GM21723 (cell line): ENCODE measurements at regions not wholly inside any gene's neighbourhood (a gene's known extent, or its start where the extent isn't known, plus 50 kb on each side); places are given as distances from the start of the nearest gene placed in this dataset.

Source experiments
- ATAC-seq: cut with Tn5 transposase; IDR thresholded peaks from one replicate; pipeline ENCODE4 v1.9.1; 2021; ENCODE audit warnings: mild to moderate bottlenecking, moderate library complexity; ENCODE audit not compliant: unreplicated experiment

DNA sequence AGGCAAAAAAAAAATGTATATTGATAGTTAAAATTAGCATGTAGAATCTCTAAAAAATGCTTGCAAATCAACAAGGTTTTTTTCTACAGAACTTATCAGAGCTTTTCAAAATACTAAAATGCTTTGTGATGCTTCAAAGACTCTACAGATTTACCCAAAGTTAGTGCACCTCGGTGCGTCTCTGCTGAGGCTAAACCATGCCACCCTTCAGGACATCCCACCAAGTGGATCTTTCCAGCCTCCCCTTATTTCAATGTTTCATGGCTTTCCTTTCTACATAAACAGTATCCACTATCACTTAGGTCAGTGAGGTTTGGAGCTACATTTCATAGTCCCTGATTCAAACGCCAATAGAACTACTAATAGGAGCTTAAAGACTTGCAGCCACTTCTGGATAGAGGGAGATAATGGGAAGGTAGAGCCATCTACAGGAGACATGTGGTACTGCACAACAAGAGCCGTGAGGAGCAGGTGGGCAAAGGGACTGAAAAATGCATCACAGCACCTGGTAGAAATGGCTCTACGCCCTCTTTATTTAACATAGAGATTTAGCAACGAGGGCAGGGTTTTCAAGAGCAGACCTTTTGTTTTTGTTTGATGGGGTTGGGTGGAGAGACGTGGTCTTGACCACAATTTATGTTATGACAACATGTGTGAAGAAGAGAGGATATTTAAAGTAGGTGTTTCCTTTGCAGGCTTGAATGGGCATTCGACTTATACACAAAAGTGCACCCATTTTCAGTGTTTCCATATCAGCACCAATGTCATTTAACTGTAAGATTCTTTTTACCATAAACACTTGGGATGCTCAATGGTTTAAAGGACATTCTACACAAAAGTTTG, 56.1 kb upstream of the SLC35G4 start:
- ATAC-seq, result peak; percentile 66

DNA sequence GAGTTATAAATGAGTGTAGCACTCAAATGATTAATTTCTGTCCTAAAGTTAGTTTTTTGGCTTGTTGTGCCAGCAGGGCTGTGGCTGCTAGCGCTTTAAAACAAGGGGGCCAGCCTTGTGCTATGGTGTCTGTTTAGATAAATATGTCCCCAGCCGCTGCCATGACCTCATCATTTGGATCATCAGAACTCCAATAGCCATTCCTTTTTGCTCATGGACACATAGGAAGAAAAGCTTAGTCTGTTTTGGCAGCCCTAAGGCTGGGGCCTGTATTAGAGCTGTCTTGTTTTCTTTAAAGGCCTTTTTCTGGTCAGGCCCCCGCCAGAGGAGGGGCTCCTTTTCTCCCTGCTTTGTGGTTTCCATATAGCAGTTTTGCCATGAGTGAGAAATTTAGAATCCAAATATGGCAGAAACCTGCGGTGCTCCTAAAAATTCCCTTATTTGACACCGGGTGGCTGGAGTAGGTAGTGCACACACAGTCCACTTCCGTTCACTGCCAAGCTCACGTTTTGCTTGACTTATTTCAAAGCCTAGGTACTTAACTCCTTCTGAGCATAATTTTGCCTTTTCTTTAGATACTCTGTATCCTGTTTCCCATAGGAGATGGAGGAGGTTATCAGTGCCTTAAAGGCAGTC, 60.4 kb upstream of the SLC35G4 start:
- no peak for ATAC-seq

DNA sequence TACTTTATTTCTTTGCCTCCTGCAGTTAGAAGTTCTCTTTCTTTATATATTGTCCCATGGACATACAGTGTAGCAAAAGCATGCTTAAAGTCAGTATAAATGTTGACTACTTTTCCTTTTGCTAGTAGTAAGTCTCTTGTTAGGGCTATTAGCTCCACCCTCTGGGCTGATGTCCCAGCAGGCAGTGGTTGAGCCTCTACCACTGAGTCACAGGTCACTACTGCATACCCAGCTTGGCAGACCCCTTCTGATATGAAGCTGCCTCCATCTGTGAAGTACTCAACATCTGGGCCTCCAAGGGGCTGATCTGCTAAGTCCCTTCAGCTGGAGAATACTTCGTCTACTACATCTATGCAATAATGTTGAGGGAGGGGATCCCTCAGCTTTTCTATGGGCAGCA, 61.0 kb upstream of the SLC35G4 start:
- no peak for ATAC-seq

DNA sequence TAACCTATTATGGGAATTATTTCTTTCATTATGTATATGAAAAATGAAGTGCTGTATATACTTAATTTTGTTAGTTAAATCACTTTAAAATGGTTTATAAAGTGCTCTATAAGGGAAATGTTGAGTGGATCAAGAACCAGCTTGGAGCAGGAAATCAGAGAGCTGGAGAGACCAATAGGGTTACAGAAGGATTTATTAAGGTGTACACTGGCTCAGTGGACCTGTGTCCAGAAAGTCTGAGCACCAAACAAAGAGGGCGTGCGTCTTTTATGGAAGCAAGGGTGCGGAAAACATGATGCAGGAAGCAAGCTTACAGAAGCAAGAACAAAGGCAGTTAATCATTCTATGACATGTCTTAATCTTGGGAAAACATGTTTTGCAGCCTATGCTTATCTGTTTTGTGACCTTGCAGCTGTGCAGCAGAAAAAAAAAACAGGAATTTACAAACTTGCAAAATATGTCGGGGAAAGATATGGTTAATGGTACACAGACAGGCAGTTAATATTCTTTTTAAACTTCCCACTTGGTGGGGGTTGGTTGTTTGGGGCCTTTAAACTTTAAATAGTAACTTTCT, 65.2 kb upstream of the SLC35G4 start:
- no peak for ATAC-seq

DNA sequence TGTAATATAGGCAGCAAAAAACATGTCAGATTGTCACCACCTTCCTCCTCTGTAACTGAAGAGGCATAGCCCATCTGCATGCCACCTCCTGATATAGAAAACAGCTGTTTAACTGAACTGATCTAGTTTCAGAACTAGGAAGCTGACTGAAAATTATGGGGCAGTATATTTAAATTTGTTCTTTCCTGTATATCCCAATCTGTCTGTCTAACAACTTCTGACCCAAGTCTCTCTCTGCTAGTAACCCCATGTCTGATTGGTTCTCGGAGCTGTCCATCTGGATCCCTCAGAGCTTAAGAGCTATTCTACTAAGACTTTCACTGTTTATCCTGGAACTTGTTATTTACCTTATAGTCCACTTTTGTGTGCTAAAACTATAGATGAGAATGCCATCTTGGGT, 68.2 kb upstream of the SLC35G4 start:
- no peak for ATAC-seq

DNA sequence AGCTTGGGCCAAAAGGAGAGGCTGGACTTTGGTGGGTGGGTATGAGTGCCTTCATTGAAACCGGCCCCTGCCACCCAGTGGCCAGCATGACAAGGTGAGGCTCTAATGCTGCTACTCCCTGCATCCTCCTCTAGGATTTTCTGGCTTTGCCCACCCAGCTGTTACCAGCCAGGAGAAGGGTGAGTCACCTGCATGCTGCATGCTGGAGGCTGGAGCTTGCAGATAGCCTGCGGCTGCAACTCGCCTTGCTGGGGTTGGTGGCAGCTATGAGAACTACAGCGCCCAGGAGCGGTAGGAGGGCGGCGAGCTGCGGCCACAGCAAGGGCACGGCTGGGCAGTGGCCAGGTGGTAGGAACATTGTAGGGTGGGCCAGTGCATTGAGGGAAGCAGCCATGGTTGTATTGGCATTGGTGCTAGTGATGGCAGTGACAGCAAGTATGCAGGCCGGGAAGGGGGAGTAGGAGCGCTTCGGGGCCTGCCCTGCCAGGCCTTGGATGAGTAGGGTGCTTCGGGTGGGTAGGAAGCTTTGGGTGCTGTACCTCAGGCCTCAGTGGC, 75.4 kb upstream of the SLC35G4 start:
- no peak for ATAC-seq

DNA sequence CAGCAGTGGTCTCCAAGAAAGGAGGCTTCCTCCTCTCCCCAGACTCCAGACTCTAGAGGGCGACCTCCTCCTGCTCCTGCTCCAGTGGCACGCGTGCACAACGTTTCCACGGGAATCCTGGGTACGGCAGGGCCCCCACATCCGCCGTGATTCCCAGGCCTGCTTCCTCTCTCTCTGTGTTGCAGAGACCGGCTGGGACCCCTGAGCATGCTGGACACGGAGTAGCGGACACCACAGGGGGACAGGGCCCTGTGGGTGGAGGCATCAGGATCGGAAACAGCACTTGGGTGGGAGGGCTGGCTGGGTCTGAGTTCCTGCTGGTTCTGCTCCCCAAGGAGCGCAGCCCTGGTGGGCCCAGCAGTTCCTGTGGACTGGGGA, 75.9 kb upstream of the SLC35G4 start:
- no peak for ATAC-seq

DNA sequence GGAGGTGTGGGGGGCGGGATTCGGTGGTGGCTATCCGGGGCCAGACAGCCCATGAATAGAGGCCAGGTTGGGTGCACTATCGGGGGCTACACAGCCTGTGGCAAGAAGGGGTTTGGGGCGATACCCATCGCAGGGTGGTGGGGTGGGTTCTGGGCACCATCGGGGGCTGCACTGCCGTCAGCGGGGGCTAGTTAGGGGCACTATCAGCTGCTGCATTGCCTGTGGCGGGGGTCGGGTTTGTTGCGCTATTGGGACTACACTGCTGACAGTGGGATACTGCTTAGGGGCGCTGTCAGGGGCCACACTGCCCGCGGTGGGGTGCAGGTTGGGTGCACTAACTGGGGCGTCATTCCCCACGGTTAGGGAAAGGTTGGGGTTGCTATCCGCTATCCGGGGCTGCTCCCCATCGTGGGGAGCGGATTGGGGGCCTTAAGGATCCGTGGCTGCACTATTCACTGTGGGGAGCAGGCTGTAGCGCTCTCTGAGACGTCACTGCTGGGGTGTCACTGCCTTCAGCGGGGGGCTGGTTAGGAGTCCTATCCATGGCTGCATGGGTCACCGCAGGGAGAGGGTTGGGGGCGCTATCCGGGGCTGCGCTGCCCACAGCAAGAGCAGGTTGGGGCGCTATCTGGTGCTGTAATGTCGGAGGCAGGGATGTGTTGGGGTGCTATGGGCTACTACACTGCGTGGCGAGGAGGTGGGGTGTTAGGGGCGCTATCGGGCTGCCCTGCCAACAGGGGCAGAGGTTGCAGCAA, 76.5 kb upstream of the SLC35G4 start:
- ATAC-seq, result no peak

DNA sequence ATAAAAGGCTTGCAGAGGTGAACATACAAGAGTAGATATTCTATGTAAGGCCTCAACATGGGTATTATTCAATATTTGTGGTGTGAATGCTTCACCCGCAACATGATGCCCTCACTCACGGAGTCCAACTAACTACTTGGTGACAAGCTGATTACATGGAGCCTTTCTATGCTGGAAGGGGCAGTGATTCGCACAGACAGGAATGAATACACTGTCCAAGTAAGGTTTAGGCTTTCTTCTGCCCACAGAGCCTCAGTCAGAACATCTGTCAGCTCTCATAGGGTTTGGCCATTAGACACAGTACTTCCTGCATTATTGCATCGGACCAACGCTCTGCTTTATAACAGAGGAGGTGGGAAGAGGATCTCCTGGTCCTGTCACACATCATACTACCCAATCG, 80.3 kb upstream of the SLC35G4 start:
- ATAC-seq, result no peak

DNA sequence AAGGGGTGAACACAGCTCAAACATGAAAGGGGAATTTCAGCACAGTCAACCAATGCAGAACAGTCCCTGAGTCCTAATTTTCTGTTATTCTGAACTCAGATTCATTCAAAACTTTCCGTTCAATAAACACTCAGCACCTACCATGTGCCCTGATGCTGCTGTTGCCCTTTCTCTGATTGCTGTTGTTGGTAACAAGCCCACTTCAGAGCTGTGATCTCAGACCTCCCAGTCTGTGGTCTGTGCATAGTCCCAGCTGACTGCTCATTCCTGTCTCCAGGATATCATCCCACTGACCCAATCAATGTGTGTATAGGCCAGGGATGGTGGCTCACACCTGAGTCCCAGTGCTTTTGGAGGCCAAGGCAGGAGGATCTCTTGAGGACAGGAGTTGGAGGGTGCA, 82.7 kb upstream of the SLC35G4 start:
- ATAC-seq, result no peak

DNA sequence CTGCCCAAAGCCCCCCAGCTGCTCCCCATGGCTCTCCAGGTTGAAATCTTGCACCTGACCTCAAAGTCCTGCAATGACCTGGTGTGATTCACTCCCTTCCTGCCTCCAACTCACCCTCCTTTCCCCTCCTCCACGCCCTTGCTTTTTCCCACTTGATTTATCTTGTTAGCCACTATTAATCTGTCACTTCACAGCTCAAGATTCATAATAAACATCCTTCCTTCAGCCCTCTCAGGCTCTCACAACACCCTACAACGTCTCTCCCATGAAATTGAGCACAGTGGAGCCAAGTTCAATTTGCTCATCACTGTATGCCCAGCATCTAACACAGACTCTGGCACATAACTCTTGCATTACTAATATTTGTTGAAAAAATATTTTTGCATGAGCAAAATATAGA, 85.6 kb upstream of the SLC35G4 start:
- ATAC-seq, result no peak

DNA sequence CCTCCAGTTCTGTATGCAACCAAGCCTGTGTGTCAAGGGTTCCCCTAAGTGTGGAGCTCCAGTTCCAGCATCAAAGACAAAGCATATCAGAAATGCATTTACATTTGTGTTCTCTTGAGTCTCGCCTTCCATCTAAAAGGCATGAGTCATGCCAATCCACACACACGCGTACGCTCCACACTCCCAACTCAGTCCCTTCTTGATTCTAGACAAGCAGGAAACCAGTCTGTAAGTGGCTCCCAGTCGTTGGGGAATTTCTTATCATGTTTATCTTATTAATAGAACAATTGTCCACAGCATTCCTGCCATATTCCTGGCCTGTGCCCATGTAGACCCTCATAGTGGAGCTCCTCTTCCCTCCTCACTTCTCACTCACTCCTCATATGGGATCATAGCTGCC, 86.4 kb upstream of the SLC35G4 start:
- no peak for ATAC-seq

DNA sequence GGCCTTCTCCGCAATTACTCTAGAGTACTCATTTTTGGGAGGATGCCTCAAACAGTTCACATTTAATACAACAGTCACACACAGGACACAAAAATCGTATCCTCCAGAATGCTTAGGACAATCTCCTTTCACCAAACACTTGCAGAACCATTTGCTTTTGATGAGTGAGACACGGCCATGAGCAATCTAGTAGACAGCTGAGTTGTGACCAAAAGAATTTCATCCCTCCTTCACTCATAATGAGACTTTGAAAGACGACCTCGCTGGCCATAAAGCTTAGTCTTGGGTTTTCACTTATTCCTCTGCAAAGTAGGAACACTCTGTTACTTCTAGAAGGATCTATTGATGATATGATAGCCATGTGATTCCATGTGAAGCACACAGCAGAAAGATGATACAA, 87.5 kb upstream of the SLC35G4 start:
- no peak for ATAC-seq

DNA sequence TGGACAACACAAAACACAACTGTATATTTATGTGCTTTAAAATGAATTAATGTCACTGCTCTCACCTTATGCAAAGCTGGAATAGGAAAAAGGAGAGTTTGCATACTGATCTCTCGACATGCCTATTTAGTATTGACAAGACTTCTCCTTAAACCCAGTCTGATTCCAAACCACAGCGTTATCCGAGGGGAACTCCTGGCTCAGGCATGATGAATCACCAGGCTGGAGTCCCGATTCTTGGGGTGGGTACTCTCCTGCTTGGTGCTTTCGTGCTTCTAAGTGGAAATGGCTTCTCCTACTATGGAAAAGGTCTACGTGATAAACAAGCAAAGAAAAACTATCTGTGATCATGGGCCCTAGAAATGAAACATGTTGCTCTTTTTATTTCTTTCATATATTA, 88.9 kb upstream of the SLC35G4 start:
- ATAC-seq, result no peak

DNA sequence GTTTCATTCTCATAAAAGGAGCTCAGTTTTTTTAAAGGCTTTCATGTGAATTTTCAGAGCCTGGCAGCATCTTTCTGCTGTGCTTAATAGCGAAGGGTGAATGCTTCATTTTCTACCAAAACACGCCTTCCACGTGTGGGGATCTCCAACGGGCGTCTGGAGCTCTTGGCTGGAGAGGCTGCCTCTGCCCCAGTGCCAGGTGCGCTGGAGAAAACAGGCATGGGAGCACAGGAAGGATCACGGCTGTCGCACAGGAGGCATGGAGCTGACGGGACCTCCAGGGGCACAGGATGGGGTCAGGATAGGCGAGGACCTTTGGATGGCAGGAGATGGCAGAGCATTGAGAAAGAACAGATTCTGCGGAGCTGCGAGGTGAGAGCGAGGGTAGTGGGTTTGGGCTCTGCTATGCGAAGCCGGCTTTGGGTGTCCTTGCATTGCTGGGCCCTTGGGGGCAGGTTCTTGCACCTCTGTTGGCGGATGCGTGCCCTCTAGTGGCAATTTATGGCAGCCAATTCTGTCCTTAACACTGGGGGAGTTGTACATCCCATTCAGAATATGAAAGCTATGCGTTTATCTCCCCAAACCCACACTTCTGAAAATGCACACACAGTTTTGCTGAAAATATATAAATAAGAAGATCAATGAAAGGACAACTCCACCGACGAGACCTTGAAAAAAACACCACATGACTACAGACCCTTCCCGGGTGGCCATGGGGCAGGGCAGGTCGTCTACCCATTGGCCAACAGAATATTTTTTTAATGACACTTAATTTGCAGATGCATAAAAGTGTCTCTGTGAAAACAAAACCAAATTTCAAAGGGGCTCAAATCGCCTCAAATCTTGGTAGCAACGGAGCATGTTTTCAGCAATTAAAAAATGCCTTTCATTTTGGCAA, 90.4 kb upstream of the SLC35G4 start:
- ATAC-seq, result peak; percentile 82

DNA sequence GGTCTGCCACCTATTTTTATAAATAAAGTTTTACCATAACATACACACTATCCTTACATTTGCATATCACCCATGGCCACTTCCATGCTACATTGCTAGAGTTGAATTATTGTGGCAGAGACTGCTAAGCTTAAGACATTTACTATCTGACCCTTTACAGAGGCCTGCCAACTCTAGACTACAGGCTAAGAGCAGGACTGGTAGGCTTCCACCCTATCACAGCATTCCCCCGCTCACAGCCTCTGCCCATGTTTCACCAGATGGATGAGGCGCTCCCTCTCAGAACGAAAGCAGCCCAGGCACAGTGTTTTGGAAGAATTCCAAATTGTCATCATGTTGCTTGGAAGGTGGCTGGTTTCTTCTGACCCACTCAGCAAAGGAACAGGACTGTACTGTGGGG, 91.7 kb upstream of the SLC35G4 start:
- ATAC-seq, result no peak

DNA sequence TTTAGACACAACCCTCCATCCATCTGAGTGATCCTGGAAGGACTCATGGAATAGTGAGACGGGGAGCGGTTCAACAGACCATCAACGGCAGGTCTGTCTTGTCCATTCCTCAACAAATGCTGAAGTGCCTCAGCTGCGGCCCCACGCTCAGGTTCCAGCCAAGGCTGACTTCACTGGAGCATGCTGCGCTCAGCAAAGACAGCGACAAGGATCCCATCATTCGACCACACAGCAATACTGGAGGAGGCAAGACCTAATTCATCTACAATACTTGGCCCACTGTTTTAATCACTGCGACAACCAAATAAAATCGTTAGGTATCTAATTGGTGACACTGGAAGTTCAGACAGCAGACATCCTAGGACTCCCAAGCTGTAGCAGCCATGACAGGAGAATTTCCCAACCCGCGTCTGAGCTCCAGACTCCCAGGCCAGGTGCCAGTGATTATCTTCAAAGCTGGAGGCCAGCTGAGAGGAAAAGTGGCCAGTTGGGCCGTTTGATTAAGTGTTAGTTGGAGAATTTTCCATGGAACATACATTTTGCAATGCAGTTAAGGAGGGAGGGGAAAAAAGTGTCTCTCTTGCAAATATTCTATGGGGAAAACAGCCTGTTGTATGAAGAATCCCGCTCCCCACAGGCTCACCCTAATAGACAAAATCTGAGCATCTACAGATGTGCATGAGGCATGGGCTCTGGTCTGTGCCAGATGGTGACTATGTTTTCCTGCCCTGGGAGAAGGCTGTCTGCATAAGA, 92.5 kb upstream of the SLC35G4 start:
- no peak for ATAC-seq

DNA sequence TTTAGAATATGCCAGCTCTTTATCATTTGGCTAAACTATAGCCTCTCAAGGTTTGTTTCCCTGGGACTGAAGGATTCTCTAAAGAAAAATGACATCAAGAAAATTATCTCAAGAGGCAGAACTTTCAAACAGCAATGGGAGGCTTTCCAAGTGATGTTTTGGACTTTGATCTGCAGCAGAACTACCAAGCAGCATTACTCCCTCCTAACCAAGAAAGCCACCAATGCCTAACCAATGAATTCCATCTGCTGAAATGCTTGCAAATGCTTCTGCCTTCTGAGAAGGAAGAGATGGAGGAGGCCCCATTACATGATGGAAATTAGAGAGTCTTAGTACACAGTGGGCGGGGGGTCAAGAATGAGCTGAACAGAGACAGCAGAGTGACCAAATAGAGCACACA, 95.1 kb upstream of the SLC35G4 start:
- ATAC-seq, result no peak
